ENCODE measurements at regions not wholly inside any gene's neighbourhood (a gene's known extent, or its start where the extent isn't known, plus 50 kb on each side); places are given as distances from the start of the nearest gene placed in this dataset.

- TF ChIP-seq CTCF (IDR thresholded peaks at IDR 0.05) (no peak), EP300 (IDR thresholded peaks at IDR 0.05) (no peak)
Observed at GRCh38 chr4:4613126-4613465, 71.2 kb upstream of the STX18 start.

All from ovary (tissue), 3 donors.